ENCODE measurements at regions not wholly inside any gene's neighbourhood (a gene's known extent, or its start where the extent isn't known, plus 50 kb on each side); places are given as distances from the start of the nearest gene placed in this dataset.

DNA sequence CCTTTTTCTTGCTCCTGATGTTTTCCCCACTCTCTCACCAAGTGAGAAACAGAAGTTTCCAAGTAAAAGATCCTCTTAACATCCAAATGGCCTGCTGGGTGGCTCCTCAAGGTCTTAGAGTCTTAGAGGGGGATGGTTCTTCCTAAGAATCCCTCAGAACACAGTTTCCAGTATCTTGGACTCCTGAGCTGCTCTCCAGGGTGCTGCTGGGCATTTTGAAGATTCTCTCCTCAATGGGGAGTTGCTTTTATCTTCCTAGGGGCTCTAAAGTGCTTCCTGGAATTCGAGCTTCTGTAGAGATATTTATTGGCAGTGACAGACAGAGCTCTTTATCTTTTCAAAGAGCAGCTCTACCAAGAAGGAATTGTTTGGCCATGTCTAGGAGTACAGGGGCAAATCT, 70.8 kb upstream of the SLC35B3 start:
- TF ChIP-seq, protein P1, sequence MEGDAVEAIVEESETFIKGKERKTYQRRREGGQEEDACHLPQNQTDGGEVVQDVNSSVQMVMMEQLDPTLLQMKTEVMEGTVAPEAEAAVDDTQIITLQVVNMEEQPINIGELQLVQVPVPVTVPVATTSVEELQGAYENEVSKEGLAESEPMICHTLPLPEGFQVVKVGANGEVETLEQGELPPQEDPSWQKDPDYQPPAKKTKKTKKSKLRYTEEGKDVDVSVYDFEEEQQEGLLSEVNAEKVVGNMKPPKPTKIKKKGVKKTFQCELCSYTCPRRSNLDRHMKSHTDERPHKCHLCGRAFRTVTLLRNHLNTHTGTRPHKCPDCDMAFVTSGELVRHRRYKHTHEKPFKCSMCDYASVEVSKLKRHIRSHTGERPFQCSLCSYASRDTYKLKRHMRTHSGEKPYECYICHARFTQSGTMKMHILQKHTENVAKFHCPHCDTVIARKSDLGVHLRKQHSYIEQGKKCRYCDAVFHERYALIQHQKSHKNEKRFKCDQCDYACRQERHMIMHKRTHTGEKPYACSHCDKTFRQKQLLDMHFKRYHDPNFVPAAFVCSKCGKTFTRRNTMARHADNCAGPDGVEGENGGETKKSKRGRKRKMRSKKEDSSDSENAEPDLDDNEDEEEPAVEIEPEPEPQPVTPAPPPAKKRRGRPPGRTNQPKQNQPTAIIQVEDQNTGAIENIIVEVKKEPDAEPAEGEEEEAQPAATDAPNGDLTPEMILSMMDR (IDR thresholded peaks at IDR 0.05): no peak
- no peak for TF ChIP-seq POLR2A (IDR thresholded peaks at IDR 0.05)

All from uterus (tissue), 2 donors.